Stimulated activated CD4-positive, alpha-beta T cell treated with anti-CD3 and anti-CD28 coated beads, Interleukin-15, amount 100 ng/mL, for 48 hours (primary cell): ENCODE measurements at regions not wholly inside any gene's neighbourhood (a gene's known extent, or its start where the extent isn't known, plus 50 kb on each side); places are given as distances from the start of the nearest gene placed in this dataset.

Source experiments
- DNase-seq, 2 donors: peaks; one replicate each; pipeline ENCODE4 v3.0.0-alpha.2; 2020; ENCODE audit warnings: low read depth in 2 of 2

DNA sequence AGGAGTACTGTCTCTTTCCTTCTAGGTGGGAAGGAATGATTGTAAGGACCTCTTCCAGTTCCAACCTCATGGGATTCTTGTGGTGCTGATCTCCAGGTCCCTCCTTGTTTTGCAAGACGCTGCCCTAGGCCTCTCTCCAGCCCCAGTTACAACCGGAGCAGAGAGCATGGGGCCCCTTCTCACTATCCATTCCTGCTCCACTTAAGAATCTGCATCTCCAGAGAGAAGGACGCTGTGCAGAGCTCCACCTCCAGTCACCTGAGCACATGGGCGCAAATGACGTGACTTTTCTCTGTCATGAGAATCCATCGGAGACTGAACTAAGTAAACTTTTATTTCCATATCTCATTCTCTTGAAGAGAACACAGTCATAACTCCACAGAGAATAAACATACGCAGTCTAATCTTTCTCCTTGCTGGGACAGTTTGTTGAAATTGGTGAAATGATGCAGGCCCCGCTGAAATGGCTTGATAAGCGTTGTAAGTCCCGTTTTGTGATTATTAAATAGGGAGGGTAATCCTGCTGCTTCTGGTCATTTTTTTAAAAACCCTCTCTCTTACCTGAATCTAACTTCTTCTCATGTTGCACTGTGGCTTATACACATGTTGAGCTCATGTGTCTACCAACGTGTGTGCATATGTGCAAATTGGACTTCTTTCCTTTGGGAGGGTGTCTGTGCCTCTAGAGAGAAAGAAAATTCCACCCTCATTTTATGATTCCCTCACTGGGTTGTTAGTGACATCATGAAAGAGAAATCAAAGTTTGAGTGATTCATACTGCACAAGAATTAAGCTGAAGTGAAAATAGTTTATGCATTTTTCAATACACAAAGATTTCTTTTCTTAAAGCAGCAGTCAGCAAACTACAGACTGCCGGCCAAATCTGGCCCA, 133.2 kb upstream of the TBX20 start:
- DNase-seq = no peak

DNA sequence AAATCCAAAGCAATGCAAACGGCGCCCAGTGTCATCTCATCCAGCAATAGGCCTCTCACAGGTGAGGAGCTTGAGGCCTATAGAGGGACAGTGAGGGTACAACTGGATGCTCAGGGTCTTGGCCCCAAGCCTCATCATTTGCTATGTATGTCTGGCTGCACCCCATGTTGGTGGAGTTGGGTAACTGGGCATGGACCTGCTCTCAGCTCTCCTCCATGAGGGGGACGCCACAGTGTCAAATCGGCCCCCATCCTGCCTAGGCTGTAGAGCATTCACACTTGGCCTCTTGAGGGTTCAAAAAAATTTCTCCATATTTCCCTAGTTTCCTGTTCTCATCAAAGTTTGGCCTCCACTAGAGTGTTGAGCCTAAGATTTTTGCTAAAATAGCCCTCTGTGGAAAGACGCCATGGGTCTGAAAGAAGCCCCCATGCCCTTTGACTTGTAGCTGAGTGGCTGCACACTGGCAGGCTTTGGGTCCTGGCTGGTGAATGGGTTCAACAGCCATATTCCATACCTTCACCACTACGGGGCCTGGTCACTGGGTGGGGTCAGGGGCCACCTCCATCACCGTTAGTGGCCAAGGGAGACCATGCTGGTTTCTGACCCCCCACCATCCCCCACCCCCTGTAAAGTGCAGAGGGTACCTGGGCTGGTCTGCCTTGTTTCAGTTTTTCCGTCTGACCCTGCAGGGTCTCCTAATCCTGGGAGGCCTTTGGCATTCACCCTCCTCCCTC, 132.3 kb upstream of the TBX20 start:
- DNase-seq = no peak

DNA sequence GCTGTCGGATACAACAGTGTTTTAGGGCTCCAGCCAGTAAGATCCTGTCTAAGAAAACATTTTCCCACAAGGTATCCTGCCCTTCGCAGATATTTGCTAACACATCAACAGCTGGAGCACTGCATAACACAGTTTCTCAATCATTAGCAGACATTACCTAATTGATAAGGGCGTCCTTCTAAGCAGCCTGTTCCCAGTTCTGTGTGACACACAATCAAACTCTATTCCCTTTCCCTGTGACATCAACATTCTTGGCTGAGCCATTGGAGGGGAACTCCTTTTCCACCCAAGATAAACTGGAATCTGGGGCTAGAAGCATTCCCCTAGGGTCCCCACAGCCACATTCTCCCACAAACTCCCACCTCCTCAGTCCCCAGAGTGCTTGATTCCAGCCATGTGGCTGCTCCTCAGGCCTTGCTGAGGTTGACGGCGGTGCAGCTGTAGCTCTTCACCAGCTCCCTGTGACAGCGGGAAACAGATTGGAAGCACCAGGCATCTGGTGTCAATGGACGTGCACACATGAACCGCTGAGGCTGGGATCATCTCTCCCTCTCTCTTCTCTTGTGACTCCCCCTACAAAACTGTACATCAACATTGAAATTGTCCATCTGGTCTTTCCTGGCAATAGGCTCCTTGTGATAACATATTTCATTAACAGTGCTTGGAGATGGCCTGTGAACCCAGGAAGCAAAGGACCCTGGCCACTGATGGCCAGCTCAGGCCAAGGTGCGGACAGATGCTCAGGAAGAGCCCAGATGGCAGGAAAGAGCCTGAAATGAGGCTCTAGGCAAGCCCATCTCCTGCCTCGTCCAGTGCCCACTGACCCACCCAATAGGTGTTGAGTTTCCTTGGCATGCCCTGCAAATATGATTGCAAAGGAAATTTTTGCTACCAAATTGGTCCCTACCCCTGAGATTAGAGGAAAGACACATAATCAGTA, 131.1 kb upstream of the TBX20 start:
- DNase-seq = no peak

DNA sequence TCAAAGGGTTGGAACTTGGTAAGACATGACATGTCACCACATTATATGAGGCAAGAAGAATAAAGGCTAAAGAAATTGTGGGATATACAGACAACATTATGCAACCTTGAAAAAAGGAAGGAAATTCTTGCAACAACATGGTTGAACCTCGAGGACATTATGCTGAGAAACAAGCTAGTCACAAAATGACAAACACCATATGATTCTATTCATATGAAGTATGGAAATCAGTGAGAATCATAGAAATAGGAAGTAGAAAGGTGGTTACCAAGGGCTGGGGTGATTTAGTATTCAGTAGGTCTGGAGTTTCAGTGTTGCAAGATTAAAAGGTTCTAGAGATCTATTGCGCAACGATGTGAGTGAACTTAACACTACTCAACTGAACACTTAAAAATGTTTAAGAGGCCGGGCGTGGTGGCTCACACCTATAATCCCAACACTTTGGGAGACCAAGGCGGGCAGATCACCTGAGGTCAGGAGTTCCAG, 126.9 kb upstream of the TBX20 start:
- DNase-seq = no peak

DNA sequence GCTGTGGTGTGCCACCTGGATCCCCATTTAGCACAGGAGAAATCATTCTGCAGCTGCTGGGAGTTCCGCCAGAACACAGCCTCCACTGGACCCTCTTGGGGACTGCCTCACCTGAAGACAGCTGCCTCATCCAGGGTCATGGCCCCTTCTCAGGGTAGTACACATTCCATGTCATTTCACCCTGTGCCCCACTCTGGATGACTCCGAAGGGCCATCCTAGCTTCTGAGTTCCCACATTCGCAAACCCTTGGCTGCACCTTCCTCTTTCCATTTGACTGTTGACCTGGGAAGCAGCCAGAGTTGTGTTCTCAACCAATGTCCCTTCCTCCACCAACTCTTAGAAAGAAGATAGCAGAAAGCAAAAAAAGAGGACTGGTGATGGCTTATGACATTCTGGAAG, 125.6 kb upstream of the TBX20 start:
- DNase-seq = no peak

DNA sequence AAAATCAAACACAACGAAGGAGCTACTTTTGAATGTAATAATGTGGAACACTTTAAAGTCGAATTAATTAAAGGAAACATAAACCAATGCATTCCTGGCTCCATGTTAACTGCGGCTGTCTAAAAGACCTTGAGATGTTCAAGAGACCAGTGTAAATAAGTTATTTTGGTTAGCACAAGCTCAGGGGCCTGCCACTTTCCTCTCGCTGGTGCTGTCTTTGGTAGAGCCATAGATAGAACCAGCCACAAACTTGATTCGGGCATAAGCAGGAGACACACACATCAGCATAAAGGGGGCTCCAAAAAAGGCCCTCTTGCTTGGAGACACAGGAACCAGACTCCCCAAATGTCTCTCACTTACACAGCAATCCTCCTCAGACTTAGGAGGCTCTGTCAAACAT, 121.6 kb upstream of the TBX20 start:
- DNase-seq = no peak

DNA sequence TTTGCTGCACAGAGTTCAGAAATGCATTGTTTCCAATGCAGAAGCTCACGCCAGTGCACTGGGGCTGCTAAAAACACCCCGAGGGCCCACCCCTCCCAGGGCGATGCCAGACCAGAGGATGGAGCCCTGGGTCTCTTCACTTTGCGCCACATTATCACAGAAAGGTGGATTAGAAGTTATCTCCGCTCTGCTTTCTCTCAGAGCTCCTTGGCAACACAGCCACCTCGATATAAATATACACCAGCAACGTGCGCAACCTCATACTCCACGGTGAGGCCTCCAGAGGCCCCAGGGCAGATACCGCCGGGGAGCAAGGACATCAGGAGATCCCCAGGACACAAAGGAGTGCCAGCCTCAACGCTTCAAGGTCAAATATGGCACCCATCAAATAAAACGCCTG, 121.0 kb upstream of the TBX20 start:
- no peak for DNase-seq

DNA sequence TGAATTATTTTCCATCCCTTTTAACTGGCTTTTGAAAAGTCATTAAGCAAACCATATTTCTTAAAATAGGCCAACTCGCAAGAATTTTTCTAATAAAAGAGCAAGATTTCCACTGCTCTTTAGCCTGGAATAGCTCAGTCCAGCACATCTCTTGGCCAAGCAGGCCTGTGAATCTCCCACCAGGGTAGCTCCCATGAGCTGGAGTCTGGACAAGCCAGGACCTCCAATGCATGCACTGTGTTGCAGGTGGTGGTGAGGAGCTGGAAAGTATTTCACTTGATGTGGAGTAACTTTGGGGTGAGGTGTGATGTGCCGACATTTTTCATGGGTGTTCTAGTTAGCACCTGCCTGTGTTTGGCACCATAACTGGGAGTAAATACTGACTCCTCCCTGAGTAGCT, 117.3 kb upstream of the TBX20 start:
- no peak for DNase-seq

DNA sequence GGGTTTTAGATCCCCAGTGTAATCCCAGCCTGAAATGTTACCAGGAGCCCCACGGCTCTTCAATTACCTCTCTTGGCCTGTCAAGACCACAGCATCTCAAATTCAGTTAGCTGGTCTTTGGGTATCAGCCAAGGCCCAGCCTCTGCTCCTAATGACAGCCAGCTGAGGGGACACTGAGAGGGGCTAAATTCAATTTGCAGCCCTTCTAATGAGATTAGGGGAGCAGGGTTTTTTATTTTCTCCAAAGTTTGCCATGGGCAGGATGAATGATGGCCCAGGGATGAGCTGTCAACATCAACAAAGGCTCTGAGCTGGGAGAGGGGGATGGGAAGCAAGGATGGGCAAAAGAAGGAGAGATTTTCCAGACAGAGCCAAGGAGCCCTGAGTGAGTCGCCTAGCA, 116.8 kb upstream of the TBX20 start:
- no peak for DNase-seq

DNA sequence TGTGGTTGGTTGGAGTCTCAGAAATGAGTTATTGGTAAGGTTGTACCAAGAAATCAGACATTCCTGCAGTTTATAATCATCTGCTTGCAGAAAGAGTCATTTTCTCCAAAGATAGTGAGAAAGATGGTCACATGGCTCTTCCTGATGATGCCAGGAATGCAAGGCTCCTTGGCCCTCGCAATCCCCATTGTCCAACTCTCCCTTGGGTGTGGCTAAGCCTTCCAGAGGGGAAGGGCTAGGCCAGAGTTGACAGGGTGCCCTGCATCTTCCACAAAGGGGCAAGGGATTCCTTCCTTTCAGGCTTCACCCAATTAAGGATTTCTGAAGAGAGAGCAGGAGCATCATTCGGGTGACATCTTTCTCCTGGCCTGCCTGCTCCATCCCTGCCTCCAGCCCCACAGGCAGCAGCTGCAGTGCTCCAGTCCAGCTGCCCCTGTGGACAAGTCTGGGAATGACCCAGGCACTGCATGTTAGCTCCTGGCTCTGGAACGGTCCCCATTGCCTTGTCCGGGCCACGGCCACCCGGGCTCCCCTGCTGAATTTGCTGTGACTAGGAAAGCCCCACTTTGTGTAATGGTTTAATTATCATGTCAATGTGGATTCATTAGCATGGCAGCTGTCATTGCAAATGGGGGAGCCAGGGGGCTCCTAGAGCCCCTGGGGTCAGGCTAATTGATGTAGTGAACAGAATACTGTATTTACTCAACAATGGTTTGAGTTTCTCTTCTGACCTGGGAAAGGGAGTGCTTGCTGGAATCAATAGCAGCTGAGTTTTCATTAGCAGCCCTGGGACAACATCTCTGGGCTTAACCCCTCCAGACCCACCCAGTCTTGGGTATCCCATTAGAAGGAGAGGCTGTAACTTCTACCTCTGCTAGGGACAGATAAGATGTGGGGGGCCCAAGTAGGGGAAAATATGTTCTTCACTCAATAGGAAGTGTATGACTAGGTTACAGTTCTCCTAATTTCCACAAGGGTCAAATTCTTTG, 112.6 kb upstream of the TBX20 start:
- no peak for DNase-seq

DNA sequence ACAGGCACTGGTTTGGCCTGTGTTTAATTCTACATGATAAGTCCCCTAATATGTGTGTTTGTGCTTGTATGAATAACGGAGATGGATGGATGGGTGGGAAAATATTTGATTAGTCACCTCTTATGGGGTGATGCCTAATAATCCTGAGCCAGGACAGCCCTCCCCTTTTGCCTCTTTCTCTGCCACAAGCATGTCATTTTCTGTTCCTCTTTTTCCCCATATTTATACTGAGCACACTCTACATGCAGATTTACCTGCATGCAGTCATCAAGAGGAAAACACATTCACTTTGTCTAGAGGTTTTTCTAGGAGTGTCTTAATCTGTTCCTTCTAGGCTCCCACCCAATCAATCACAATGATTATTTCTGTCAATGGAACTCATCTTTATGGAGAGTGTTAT, 111.6 kb upstream of the TBX20 start:
- DNase-seq = no peak

DNA sequence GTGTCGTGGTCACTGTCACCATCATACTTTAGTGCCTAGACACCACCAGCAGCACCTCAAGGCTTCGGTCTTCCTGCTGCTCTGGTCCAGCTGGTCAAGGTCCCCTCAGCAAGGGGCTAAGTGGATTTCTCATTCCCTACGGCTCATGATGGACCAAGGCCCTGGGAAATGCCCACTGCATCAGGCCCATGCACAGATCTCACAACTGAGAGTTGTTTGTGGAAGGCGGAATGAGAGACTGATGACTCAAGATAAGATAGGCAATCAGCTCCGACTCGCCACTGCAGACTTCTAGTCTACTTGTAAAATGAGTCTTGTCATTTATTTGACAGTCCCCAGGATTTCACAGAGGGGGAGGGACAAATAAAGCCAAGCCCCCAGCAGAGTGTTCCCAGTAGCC, 108.4 kb upstream of the TBX20 start:
- no peak for DNase-seq

DNA sequence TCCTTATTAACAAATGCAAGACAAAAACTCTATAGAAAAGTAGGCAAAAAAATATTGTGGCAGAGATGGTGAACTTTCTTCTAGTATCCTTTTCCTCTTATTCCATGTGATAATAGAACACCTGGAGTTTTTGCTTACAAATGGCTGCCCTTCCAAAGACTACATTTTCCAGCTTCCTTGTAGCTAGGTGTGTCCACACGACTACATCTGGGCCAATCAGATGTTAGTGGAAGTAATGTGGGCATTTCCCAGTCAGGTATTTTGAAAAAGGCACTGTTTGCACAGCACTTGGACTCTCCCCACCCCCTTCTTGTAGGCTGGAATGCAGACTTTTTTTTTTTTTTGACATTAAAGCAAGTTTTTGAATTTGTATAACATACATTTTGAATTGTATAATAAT, 105.5 kb upstream of the TBX20 start:
- DNase-seq = no peak

DNA sequence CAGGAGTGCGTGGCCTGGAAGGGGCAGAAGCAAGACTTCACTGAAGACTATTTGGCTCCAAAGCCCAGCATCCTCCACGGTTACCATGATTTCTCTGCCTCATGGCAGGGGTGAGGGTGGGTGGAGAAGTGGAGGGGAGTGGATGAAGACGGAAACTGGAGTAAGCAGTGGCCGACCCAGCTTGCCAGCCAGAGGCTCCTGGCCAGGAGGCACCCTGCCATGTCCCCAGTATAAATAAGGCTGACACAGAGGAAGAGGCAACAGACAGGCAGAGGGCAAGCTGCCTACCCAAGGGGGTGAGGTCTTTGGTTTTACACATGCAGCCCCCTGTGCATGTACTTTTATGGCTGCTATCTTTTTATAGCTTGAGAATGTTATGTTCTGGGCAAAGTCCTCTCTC, 102.6 kb upstream of the TBX20 start:
- DNase-seq = no peak

DNA sequence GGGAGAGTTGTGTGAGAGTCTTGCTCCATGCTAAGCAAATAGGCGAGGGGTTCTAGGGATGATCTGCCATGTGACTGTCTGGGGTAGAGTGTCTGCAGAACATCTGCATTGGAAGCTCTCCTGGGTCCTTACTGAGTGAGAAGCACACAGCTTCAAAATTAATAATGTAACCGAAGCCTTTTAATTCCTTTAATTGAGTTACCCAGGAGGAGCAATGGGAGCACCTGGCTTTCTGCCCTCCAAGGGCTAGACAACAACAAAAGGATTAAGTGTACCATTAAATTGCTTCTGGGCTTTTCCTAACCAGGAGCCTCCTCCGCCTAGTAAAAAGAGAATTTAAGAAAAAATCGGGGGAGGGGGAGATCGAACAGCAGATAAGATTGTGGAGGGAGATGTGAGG, 102.0 kb upstream of the TBX20 start:
- no peak for DNase-seq

DNA sequence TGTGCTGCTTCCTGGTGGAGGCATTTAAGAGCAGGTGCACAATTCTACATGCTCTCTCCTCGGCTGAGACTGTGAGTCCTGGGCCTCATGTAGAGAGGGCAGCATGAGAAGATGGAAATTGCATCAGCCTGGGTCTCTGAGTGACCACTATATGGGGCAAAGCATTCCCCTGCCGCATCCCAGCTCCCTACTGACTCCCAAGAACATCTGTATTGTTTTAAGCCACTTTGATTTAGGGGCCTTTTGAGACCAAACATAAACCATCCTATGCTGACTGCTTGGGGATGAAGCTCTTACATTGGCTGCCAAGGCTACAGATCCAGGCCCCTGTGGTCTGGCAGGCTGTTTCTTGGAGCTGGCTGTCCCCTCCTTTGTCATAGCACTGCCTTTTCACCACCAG, 101.3 kb upstream of the TBX20 start:
- DNase-seq = no peak

DNA sequence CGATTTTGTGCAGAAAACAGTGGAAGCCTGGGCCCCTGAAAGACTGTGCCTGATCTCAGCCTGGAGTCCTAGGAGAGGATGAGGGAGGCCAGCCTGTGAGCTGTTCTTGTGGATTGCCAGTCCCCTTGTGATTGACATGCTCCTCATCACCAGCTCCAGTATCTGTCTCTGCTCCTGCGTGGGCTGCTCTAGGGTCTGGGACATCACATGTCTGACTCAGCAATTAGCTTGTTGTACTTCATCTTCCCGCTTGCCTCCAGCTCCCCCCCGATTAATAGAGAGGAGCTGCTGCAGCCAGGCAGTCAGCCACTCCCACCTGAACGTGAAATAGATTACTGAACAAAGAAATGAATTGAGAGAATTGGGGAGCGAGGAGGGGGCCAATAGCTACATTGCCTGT, 99.6 kb upstream of the TBX20 start:
- DNase-seq = no peak

DNA sequence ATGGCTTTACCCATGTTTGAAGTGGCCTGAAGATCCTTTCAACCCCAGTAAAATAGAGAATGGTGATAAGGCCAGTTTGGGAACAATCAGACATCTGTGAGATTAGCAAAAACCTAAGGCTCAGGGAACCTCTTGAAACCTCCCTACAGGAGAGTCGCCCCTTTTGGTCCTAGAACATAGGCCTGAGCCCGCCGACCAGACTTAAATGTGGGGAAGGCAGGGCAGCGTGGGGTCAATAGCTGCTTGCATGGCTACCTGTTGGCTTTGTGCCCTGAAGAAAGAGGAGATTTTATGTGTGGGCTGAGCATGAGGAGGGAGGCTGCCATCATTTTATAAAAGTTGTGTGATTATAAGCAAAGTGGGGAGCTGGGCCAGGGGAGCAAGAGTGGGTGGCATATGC, 97.6 kb upstream of the TBX20 start:
- DNase-seq = no peak

DNA sequence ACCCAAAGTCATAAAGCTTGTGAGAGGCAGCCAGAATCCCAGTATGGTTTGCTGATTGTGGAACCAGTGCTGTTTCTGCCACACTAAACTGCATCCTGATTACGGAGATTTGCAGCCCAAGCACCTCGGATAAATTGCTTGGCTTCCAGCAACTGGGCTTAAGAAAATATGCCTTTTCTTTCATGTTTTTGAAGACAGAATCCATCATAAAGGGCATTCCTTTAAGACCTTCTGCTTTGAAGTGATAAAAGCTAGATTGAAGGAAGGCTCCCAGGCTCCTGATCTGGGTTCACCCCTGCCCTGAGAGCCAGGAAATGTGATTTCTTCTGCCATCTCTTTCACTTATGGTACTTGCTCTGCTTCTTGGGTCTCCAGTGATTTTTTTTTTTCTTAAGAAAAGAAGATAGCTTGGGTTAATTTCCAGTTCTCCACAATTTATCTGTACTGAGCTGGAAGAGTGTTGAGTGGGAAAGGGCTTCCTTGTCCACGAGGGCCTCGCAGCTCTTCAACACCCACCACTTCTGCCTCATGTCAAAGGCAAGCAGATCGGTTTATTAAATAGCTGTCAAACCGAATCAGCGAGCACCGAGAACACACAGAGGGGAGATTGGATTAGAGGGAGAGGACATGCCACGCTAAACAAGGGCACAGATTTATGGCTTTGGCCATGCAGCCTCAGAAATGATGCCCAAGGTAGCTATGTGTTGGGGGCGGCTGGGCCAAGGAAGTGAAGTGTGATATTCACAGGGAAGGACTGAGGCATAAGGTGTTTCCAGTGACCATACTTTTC, 94.9 kb upstream of the TBX20 start:
- DNase-seq = no peak

DNA sequence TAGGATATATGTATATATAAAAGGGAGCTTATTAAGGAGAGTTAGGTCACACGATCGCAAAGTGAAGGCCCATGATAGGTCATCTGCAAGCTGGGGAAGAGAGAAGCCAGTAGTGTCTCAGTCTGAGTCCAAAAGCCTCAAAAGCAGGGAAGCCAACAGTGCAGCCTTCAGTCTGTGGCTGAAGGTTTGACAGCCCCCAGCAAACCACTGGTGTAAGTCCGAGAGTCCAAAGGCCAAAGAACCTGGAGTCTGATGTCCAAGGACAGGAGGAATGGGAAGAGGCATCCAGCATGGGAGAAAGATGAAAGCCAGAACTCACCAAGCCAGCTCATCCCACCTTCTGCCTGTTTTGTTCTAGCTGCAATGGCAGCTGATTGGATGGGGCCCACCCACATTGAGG, 88.9 kb upstream of the TBX20 start:
- DNase-seq = no peak
